ENCODE measurements at regions not wholly inside any gene's neighbourhood (a gene's known extent, or its start where the extent isn't known, plus 50 kb on each side); places are given as distances from the start of the nearest gene placed in this dataset.

- Histone ChIP-seq H3K4me1 (no peaks in the 10 kb centered on the region), H3K27me3 (no peaks in the 10 kb centered on the region), H3K36me3 (ENCODE audit: low read depth, missing control alignments) (no peaks in the 10 kb centered on the region), H3K4me3 (no peak overlapping the region), H3K9me3 (no peaks in the 10 kb centered on the region), H3K27ac (no peak overlapping the region)
- TF ChIP-seq POLR2A (IDR thresholded peaks at IDR 0.05) (no peak), CTCF (IDR thresholded peaks at IDR 0.05) (no peak)
- intact Hi-C loops (cut with DNase I; ENCODE audit: low total_unique reads), result no loop called here
- whole genome bisulfite sequencing, 2 donors, result 81 to 91% methylated on average over 2 of the region's 2 CpGs
- no peak for DNase-seq
Measured at GRCh38 chr2:156679820-156680219, 243.6 kb downstream of the GPD2 start.

- no peak overlapping the region for H3K27ac ChIP-seq
- no peak overlapping the region for H3K4me3 ChIP-seq
- no peaks in the 10 kb centered on the region for H3K9me3 ChIP-seq
- WGBS, 2 donors, result 83 to 94% methylated on average over 2 of the region's 2 CpGs
- no peaks in the 10 kb centered on the region for H3K27me3 ChIP-seq
- no peak for DNase-seq
- no peaks in the 10 kb centered on the region for H3K4me1 ChIP-seq
- no peak for TF ChIP-seq POLR2A (IDR thresholded peaks at IDR 0.05)
- TF ChIP-seq CTCF (IDR thresholded peaks at IDR 0.05), result no peak
- H3K36me3 ChIP-seq (ENCODE audit: low read depth, missing control alignments), result no peaks in the 10 kb centered on the region
- intact Hi-C loops (cut with DNase I; ENCODE audit: low total_unique reads), result no loop called here
Measured at GRCh38 chr2:156680266-156680665, 244.1 kb downstream of the GPD2 start.

- TF ChIP-seq POLR2A (IDR thresholded peaks at IDR 0.05), result no peak
- TF ChIP-seq CTCF (IDR thresholded peaks at IDR 0.05), result no peak
- H3K4me3 ChIP-seq, result no peak overlapping the region
- no peak overlapping the region for H3K27ac ChIP-seq
- no peaks in the 10 kb centered on the region for H3K27me3 ChIP-seq
- H3K9me3 ChIP-seq, result no peaks in the 10 kb centered on the region
- intact Hi-C loops (cut with DNase I; ENCODE audit: low total_unique reads), result no loop called here
- no peaks in the 10 kb centered on the region for H3K4me1 ChIP-seq
- DNase-seq, result no peak
- H3K36me3 ChIP-seq (ENCODE audit: low read depth, missing control alignments), result no peaks in the 10 kb centered on the region
Measured at GRCh38 chr2:156687126-156687525, 250.9 kb downstream of the GPD2 start.

- H3K36me3 ChIP-seq (ENCODE audit: low read depth, missing control alignments), result no peaks in the 10 kb centered on the region
- no peaks in the 10 kb centered on the region for H3K9me3 ChIP-seq
- no peak overlapping the region for H3K27ac ChIP-seq
- no peaks in the 10 kb centered on the region for H3K4me1 ChIP-seq
- DNase-seq, result no peak
- intact Hi-C loops (cut with DNase I; ENCODE audit: low total_unique reads), result no loop called here
- TF ChIP-seq POLR2A (IDR thresholded peaks at IDR 0.05), result no peak
- no peak for TF ChIP-seq CTCF (IDR thresholded peaks at IDR 0.05)
- H3K27me3 ChIP-seq, result no peaks in the 10 kb centered on the region
- no peak overlapping the region for H3K4me3 ChIP-seq
- WGBS, 2 donors, result 91 to 96% methylated on average over 1 of the region's 1 CpG
Measured at GRCh38 chr2:156687715-156688114, 251.5 kb downstream of the GPD2 start.

- Histone ChIP-seq H3K9me3 (no peaks in the 10 kb centered on the region), H3K27me3 (no peaks in the 10 kb centered on the region), H3K4me3 (no peak overlapping the region), H3K27ac (no peak overlapping the region), H3K36me3 (ENCODE audit: low read depth, missing control alignments) (no peaks in the 10 kb centered on the region), H3K4me1 (no peaks in the 10 kb centered on the region)
- intact Hi-C loops (cut with DNase I; ENCODE audit: low total_unique reads), result no loop called here
- 78 to 82% methylated on average over 1 of the region's 1 CpG for WGBS, 2 donors
- TF ChIP-seq CTCF (IDR thresholded peaks at IDR 0.05) (no peak), POLR2A (IDR thresholded peaks at IDR 0.05) (no peak)
- no peak for DNase-seq
Measured at GRCh38 chr2:156689939-156690338, 253.8 kb downstream of the GPD2 start.

Measured in testis (tissue), 2 donors.